ENCODE measurements at regions not wholly inside any gene's neighbourhood (a gene's known extent, or its start where the extent isn't known, plus 50 kb on each side); places are given as distances from the start of the nearest gene placed in this dataset.
A peak's percentile ranks its signal among the peaks of the same experiment; 100 is the strongest.

GRCh38 chr9:129379886-129380285 lies 201.8 kb upstream of the IER5L start:
- Mint-ChIP-seq H3K27ac (peak overlapping the region; percentile 36), H3K27me3 (no peaks in the 10 kb centered on the region), H3K4me1 (ENCODE audit: unreplicated experiment) (peaks cover 11% of the 10 kb centered on the region), H3K4me3 (peak overlapping the region; percentile 60), H3K9me3 (no peaks in the 10 kb centered on the region), H3K36me3 (no peaks in the 10 kb centered on the region)
- TF ChIP-seq, protein P1, sequence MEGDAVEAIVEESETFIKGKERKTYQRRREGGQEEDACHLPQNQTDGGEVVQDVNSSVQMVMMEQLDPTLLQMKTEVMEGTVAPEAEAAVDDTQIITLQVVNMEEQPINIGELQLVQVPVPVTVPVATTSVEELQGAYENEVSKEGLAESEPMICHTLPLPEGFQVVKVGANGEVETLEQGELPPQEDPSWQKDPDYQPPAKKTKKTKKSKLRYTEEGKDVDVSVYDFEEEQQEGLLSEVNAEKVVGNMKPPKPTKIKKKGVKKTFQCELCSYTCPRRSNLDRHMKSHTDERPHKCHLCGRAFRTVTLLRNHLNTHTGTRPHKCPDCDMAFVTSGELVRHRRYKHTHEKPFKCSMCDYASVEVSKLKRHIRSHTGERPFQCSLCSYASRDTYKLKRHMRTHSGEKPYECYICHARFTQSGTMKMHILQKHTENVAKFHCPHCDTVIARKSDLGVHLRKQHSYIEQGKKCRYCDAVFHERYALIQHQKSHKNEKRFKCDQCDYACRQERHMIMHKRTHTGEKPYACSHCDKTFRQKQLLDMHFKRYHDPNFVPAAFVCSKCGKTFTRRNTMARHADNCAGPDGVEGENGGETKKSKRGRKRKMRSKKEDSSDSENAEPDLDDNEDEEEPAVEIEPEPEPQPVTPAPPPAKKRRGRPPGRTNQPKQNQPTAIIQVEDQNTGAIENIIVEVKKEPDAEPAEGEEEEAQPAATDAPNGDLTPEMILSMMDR (conservative IDR thresholded peaks at IDR 0.05), result no peak
- DNase-seq (ENCODE audit: extremely low spot score, unreplicated experiment), result no peak

DNA sequence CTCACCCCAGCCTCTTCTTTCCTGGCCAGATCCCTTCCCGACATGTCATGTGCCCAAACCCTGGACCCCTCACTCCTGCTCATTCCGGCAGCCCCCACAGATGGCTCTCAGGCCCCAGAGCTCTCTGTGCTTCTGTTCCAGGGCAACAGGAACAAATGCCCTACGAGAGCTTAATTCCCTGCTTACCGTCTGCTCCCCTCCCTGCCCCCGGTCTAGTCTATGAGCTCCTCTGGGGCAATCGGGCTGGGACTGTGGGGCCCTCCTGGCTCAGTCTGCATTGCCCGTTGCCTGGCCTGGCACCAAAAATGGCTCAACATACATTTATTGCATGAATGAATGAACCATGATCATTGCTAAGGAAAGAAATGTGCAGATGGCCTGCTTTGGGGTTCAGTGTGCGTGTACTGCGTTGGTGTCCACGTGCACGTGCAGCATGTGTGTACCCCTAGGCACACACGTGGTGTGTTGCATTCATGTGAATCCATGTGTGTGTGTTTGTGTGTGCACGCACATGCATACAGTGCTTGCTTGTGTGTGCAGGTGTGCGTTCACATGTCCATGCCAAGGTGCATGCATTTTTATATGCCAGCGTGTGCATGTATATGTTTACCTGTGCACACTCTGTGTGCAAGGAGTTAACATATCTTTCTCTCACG lies 201.2 kb upstream of the IER5L start:
- no peak for DNase-seq (ENCODE audit: extremely low spot score, unreplicated experiment)
- Mint-ChIP-seq H3K27me3 (no peaks in the 10 kb centered on the region), H3K4me1 (ENCODE audit: unreplicated experiment) (peaks cover 11% of the 10 kb centered on the region), H3K27ac (no peak overlapping the region), H3K9me3 (no peaks in the 10 kb centered on the region), H3K4me3 (no peak overlapping the region), H3K36me3 (no peaks in the 10 kb centered on the region)
- TF ChIP-seq, protein P1 (conservative IDR thresholded peaks at IDR 0.05), result no peak

DNA sequence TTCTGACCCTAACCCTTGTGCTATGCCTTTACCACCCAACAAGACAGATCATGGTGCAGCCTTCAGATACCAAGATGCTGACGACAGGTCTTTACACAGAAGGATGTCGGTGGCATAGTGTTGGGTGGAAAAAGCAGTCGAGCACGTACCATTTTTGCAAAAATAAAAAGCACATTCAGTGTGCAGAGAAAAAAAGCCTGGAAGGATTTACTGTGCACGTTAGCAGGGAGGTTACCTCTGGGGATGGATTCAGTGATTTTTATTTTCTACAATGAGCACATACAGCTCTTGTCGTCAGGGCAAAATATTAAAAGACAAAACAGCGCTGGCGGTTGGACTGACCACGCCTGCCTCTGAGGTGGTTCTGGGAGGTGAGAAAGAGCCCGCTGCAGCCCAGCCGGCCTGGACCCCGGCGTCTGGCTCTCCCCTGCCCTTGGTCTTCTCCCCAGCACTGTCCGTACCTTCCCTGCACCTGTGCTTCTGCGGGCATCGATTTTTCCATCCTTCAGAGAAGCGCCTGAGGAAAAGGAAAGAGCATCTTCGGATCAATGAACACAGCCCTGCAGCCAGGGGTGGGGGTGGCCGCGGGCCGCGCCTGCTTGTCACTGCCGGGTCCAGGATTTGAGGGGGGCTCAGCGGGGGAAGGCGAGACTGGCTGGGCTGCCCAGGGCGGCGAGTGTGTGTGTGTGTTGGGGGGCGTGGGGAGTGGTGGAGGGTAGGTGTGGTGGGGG lies 200.0 kb upstream of the IER5L start:
- no peak overlapping the region for H3K4me3 Mint-ChIP-seq
- H3K27me3 Mint-ChIP-seq, result no peaks in the 10 kb centered on the region
- peaks cover 11% of the 10 kb centered on the region for H3K4me1 Mint-ChIP-seq (ENCODE audit: unreplicated experiment)

DNA sequence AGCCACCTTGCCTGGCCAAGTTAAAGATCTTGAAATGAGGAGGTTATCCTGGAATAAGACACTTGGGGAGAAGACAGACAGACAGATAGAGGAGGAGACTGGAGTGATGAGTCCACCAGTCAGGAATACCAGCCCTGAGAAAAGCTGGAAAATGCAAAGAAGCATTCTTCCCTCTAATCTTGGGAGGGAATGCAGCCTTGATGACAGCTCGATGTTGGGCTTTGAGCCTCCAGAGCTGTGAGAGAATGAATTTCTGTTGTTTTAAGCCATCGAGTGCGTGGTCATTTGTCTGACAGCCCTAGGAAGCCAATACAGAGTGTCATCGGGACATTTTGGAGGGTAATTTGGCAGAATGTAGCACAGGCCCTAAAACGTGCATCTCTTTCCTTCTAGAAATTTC lies 199.1 kb upstream of the IER5L start:
- no peak overlapping the region for H3K4me3 Mint-ChIP-seq
- no peaks in the 10 kb centered on the region for H3K36me3 Mint-ChIP-seq
- DNase-seq (ENCODE audit: extremely low spot score, unreplicated experiment), result no peak
- no peaks in the 10 kb centered on the region for H3K27me3 Mint-ChIP-seq
- H3K27ac Mint-ChIP-seq, result no peak overlapping the region
- no peaks in the 10 kb centered on the region for H3K9me3 Mint-ChIP-seq
- H3K4me1 Mint-ChIP-seq (ENCODE audit: unreplicated experiment), result peaks cover 6% of the 10 kb centered on the region
- TF ChIP-seq, protein P1 (conservative IDR thresholded peaks at IDR 0.05), result no peak

More for the DNA sequence above, 200.0 kb upstream of the IER5L start:
- no peak for DNase-seq (ENCODE audit: extremely low spot score, unreplicated experiment)
- Mint-ChIP-seq H3K36me3 (no peaks in the 10 kb centered on the region), H3K27ac (peak overlapping the region; percentile 42), H3K9me3 (no peaks in the 10 kb centered on the region)
- TF ChIP-seq, protein P1 (conservative IDR thresholded peaks at IDR 0.05), result no peak

- peaks cover 6% of the 10 kb centered on the region for H3K4me1 Mint-ChIP-seq (ENCODE audit: unreplicated experiment)
- H3K9me3 Mint-ChIP-seq, result no peaks in the 10 kb centered on the region
- H3K4me3 Mint-ChIP-seq, result no peak overlapping the region
- no peak overlapping the region for H3K27ac Mint-ChIP-seq
- TF ChIP-seq, protein P1 (conservative IDR thresholded peaks at IDR 0.05), result no peak
- H3K36me3 Mint-ChIP-seq, result no peaks in the 10 kb centered on the region
- H3K27me3 Mint-ChIP-seq, result no peaks in the 10 kb centered on the region
- DNase-seq (ENCODE audit: extremely low spot score, unreplicated experiment), result no peak
Observed at GRCh38 chr9:129375845-129376244, 197.8 kb upstream of the IER5L start.
